Endothelial cell of umbilical vein (primary cell): ENCODE measurements at regions not wholly inside any gene's neighbourhood (a gene's known extent, or its start where the extent isn't known, plus 50 kb on each side); places are given as distances from the start of the nearest gene placed in this dataset.

Experiments
- EZH2 ChIP-seq: IDR thresholded peaks from 2 replicates; pipeline ENCODE4 v1.6.1; 2012; ENCODE audit warnings: borderline replicate concordance, low read depth, mild to moderate bottlenecking, moderate library complexity, low read length, inconsistent platforms; ENCODE audit not compliant: severe bottlenecking
- FOS ChIP-seq: IDR thresholded peaks from 2 replicates; pipeline ENCODE4 v1.6.1; 2011; ENCODE audit warnings: mild to moderate bottlenecking, low read length, moderate library complexity, borderline replicate concordance; ENCODE audit not compliant: insufficient read depth
- JUN ChIP-seq: IDR thresholded peaks from 2 replicates; pipeline ENCODE4 v1.6.1; 2011; ENCODE audit warnings: borderline replicate concordance, low read depth; ENCODE audit not compliant: insufficient read length, insufficient read depth
- POLR2A ChIP-seq: IDR thresholded peaks from 2 replicates; pipeline ENCODE4 v1.6.1; 2012; ENCODE audit warnings: low read depth, mild to moderate bottlenecking, control low read depth, low read length
- POLR2AphosphoS5 ChIP-seq: IDR thresholded peaks from 2 replicates; pipeline ENCODE4 v1.6.1; 2012; ENCODE audit warnings: low read depth, mild to moderate bottlenecking, control low read depth, low read length, moderate library complexity; ENCODE audit not compliant: insufficient read depth
- TF ChIP-seq, protein P1 (sequence below), 2 donors: IDR thresholded peaks; 1 replicate in 1 of 2; 2 replicates in 1 of 2; pipeline ENCODE4 v1.5.1; 2011; ENCODE audit warnings: low read length in 2 of 2, mild to moderate bottlenecking in 2 of 2, moderate library complexity in 2 of 2, control low read depth in 1 of 2, inconsistent platforms in 1 of 2, low read depth in 1 of 2; ENCODE audit not compliant: insufficient read depth in 1 of 2; ENCODE audit errors: extremely low read depth in 1 of 2
- TF ChIP-seq, protein P2 (sequence below): IDR thresholded peaks from 2 replicates; pipeline ENCODE4 v1.6.1; 2011; ENCODE audit not compliant: insufficient read depth, insufficient read length

DNA sequence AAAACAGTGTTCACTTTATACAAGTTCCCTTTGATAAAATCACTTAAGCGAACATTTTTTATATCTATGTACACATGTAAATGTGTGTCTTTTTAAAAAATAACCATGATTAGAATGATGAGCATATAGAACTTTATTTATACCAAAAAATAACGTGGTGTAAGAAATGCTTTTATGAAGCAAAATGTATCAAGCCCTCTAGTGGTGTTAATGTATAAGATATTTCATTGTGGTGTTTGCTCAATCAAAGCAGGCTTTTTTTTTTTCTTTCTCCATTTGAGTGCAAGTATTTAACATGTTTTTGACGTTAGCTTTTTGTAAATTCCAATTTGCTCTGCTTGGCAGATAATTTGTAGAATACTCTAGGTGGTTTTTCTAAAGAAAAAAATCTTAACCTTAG lies 2092.4 kb upstream of the TENM3 start:
- TF ChIP-seq POLR2A (no peak), EZH2 (no peak), FOS (no peak), JUN (no peak), POLR2AphosphoS5 (no peak)
- TF ChIP-seq, protein P1, sequence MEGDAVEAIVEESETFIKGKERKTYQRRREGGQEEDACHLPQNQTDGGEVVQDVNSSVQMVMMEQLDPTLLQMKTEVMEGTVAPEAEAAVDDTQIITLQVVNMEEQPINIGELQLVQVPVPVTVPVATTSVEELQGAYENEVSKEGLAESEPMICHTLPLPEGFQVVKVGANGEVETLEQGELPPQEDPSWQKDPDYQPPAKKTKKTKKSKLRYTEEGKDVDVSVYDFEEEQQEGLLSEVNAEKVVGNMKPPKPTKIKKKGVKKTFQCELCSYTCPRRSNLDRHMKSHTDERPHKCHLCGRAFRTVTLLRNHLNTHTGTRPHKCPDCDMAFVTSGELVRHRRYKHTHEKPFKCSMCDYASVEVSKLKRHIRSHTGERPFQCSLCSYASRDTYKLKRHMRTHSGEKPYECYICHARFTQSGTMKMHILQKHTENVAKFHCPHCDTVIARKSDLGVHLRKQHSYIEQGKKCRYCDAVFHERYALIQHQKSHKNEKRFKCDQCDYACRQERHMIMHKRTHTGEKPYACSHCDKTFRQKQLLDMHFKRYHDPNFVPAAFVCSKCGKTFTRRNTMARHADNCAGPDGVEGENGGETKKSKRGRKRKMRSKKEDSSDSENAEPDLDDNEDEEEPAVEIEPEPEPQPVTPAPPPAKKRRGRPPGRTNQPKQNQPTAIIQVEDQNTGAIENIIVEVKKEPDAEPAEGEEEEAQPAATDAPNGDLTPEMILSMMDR (IDR thresholded peaks at IDR 0.05; ENCODE audit: extremely low read depth in 1 of 2, insufficient read depth in 1 of 2, low read depth in 1 of 2, low read length in 2 of 2), result no peak
- TF ChIP-seq, protein P2, sequence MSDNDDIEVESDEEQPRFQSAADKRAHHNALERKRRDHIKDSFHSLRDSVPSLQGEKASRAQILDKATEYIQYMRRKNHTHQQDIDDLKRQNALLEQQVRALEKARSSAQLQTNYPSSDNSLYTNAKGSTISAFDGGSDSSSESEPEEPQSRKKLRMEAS, result no peak
